ENCODE measurements at regions not wholly inside any gene's neighbourhood (a gene's known extent, or its start where the extent isn't known, plus 50 kb on each side); places are given as distances from the start of the nearest gene placed in this dataset.

- TF ChIP-seq POLR2A (IDR thresholded peaks at IDR 0.05; ENCODE audit: low read depth) (no peak), CTCF (IDR thresholded peaks at IDR 0.05) (no peak), EP300 (IDR thresholded peaks at IDR 0.05) (no peak), POLR2AphosphoS5 (IDR thresholded peaks at IDR 0.05) (no peak)
These were observed 990.2 kb downstream of the GALC start for GRCh38 chr14:87002776-87003175.
